Astrocyte of the cerebellum (primary cell): ENCODE measurements at regions not wholly inside any gene's neighbourhood (a gene's known extent, or its start where the extent isn't known, plus 50 kb on each side); places are given as distances from the start of the nearest gene placed in this dataset.

Experiments used
- DNase-seq: peaks from one replicate; pipeline ENCODE4 v3.0.0-alpha.2; 2011; ENCODE audit warnings: low read depth
- H3K4me3 ChIP-seq: 2 replicates; pipeline ENCODE4 v1.5.1; 2011; ENCODE audit warnings: mild to moderate bottlenecking, low read depth, low read length, moderate library complexity
- in situ Hi-C: cut with HindIII; loops from 2 replicates; pipeline ENCODE4 v1.10.0; 2017; ENCODE audit warnings: low sequenced_read_pairs
- TF ChIP-seq, protein P1 (sequence below): IDR thresholded peaks from 2 replicates; pipeline ENCODE4 v1.5.1; 2012; ENCODE audit warnings: low read length, low read depth, moderate library complexity, mild to moderate bottlenecking; ENCODE audit errors: missing control alignments

DNA sequence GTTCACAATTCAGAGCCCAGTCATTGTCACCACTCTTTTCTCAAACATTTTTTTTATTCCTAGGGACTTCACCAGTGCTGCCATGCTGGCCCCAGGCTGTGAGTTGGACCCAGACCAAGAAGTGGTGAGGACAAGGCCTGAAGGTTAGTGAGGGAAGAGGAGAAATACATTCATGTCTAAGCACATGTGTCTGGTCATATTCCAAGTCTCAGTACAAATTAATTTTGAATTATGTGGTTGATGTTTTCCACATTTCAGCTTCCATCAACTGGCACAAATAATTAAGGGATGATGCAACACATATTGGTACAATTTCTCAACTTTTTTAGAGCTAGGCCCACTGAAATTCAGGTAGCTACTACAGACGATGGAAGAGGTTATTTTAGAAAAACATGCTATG, 106.6 kb upstream of the UPP2 start:
- in situ Hi-C loops, result no loop called here
- TF ChIP-seq, protein P1, sequence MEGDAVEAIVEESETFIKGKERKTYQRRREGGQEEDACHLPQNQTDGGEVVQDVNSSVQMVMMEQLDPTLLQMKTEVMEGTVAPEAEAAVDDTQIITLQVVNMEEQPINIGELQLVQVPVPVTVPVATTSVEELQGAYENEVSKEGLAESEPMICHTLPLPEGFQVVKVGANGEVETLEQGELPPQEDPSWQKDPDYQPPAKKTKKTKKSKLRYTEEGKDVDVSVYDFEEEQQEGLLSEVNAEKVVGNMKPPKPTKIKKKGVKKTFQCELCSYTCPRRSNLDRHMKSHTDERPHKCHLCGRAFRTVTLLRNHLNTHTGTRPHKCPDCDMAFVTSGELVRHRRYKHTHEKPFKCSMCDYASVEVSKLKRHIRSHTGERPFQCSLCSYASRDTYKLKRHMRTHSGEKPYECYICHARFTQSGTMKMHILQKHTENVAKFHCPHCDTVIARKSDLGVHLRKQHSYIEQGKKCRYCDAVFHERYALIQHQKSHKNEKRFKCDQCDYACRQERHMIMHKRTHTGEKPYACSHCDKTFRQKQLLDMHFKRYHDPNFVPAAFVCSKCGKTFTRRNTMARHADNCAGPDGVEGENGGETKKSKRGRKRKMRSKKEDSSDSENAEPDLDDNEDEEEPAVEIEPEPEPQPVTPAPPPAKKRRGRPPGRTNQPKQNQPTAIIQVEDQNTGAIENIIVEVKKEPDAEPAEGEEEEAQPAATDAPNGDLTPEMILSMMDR, result no peak
- no peak overlapping the region for H3K4me3 ChIP-seq
- no peak for DNase-seq

DNA sequence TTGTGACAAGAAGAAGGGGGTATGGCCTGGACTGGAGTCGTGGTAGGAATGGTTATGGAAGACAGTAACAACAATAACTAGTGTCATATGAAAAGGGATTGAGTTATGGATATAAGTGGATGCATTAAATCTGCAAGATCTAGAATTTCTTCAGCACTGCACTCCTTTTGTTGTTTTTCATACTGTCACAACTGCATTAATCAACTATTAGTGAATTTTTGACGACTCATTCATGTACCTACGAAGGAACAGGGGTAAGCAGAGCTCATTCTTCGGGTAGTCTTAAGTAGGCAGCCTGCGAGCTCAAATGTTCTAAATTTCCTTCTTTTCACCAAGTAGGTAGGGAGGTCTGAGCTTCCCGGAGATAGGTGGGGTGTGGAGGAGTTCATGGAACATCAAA, 109.7 kb upstream of the UPP2 start:
- TF ChIP-seq, protein P1, result no peak
- DNase-seq, result no peak
- no peak overlapping the region for H3K4me3 ChIP-seq
- in situ Hi-C loops, result no loop called here

DNA sequence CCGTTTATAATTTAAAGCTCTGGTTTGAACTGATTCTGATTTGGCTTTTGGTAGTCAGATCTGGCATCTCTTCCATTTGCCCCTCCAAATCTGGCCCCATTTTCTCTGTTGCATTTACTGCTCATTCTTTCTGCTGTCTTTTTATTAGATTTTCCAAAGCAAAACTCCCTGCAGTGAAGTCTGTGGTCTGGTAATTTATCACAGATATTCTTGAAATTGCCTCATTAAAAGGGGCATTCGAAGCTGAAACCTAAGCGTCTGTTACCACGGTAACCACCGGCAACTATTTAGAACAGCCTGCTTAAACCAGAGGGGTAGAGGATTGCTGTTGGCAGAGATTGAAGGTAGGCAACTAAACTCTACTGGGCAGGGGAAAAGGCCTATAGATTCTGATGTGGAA, 111.5 kb upstream of the UPP2 start:
- in situ Hi-C loops, result no loop called here
- TF ChIP-seq, protein P1, result no peak
- H3K4me3 ChIP-seq, result no peak overlapping the region
- no peak for DNase-seq

DNA sequence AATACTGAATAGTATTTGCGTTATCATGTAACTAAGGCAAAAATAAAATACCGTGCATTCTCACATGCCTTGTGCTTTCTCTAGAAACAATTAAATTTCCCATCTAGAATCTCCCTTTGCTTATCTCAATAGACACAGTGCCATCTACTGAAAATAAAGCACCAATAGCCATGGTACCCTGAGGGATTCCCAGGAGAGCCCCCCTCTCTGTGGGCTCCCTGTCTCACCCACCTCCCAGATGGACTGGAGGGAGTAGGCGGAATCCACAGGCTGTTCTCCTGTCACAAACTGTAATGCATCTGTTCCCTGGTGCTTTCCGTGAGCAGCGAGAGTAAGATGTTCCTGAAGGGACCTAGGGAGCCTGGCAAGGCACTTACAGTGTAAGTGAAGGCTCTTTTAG, 112.4 kb upstream of the UPP2 start:
- no peak for DNase-seq
- TF ChIP-seq, protein P1, result no peak
- in situ Hi-C loops, result no loop called here
- H3K4me3 ChIP-seq, result no peak overlapping the region

DNA sequence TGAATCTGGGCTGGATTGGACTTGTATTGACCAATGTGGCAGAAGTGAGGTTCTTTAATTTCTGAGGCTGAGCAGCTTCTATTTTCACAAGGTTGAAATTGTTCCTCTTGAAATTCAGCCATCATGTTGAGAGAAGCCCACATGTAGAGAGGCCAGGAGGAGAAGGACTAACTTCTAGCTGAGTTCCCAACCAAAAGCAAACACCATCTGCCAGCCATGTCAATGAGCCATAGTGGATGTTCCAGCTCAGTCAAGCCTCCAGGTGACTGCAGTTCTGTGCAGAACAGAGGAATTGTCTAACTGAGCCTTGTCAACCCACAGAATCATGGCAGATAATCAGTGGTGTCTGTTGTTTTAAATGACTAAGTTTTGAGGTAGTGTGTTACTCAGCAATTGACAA, 110.6 kb upstream of the ACVR1 start:
- TF ChIP-seq, protein P1, result no peak
- no peak overlapping the region for H3K4me3 ChIP-seq
- DNase-seq, result no peak
- in situ Hi-C loops, result no loop called here

DNA sequence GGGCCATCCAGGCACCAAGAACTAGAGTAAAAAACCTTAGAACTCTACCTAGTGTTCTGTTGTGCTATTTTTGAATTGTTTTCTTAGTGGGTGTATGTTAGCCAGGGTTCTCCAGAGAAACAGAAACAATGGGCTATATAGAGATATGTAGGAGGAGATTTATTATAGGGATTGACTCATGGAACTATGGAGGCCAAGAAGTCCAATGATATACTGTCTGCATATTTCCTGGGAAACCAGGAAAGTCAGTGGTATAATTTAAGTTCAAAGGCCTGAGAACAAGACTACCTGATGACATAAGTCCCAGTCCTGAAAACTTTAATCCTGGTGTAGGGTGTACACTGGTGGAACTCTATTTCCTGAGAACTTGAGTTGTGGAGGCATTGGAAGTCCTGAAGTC, 108.7 kb upstream of the ACVR1 start:
- DNase-seq, result no peak
- H3K4me3 ChIP-seq, result no peak overlapping the region
- TF ChIP-seq, protein P1, result no peak
- in situ Hi-C loops, result no loop called here

DNA sequence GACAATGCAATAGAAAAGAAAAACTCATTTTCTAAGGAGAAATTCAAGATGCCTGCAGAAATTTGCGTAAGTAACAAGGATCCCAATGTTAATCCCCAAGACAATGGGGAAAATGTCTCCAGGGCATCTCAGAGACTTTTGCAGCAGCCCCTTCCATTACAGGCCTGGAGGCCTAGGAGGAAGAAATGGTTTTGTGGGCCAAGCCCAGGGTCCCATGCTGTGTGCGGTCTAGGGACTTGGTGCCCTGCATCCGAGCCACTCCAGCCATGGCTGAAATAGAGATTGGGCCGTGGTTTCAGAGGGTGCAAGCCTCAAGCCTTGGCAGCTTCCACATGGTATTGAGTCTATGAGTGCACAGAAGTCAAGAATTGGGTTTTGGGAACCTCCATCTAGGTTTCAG, 103.9 kb upstream of the ACVR1 start:
- no peak overlapping the region for H3K4me3 ChIP-seq
- TF ChIP-seq, protein P1, result no peak
- in situ Hi-C loops, result no loop called here
- no peak for DNase-seq
